GM12864 (cell line): ENCODE measurements at regions not wholly inside any gene's neighbourhood (a gene's known extent, or its start where the extent isn't known, plus 50 kb on each side); places are given as distances from the start of the nearest gene placed in this dataset.

Source experiments
- DNase-seq: peaks from one replicate; pipeline ENCODE4 v3.0.0-alpha.2; 2011; ENCODE audit warnings: low read depth
- H3K4me3 ChIP-seq: 2 replicates; pipeline ENCODE4 v1.5.1; 2011; ENCODE audit warnings: mild to moderate bottlenecking, low read depth, low read length, control low read depth
- TF ChIP-seq, protein P1 (sequence below): IDR thresholded peaks from 2 replicates; pipeline ENCODE4 v1.5.1; 2011; ENCODE audit warnings: low read depth, mild to moderate bottlenecking, moderate library complexity, low read length, control low read depth, inconsistent platforms; ENCODE audit errors: missing control alignments

- no peak for DNase-seq
- TF ChIP-seq, protein P1, sequence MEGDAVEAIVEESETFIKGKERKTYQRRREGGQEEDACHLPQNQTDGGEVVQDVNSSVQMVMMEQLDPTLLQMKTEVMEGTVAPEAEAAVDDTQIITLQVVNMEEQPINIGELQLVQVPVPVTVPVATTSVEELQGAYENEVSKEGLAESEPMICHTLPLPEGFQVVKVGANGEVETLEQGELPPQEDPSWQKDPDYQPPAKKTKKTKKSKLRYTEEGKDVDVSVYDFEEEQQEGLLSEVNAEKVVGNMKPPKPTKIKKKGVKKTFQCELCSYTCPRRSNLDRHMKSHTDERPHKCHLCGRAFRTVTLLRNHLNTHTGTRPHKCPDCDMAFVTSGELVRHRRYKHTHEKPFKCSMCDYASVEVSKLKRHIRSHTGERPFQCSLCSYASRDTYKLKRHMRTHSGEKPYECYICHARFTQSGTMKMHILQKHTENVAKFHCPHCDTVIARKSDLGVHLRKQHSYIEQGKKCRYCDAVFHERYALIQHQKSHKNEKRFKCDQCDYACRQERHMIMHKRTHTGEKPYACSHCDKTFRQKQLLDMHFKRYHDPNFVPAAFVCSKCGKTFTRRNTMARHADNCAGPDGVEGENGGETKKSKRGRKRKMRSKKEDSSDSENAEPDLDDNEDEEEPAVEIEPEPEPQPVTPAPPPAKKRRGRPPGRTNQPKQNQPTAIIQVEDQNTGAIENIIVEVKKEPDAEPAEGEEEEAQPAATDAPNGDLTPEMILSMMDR, result no peak
- H3K4me3 ChIP-seq, result no peak overlapping the region
Observed at GRCh38 chr4:37002625-37003024, 241.9 kb upstream of the NWD2 start.

DNA sequence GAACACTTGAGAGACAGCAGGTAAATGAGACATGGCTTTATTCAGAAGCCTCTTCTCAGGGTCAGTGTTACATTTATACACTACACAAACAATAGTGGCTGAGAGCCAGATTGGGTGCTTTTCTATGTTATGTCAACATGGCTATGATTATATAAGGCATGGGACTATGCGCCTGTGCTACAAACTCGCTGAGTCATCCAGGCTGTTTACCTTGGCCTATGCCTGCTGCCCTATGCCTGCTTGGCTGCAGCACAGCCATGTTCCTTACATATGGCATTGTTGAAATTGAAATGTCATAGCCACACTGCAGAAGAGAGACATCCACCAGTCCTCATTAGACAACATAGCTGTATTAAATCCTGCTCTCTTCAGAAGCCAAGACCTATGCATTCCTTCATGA lies 236.3 kb upstream of the NWD2 start:
- TF ChIP-seq, protein P1, result no peak
- no peak for DNase-seq
- no peak overlapping the region for H3K4me3 ChIP-seq

- no peak for DNase-seq
- TF ChIP-seq, protein P1, result no peak
Observed at GRCh38 chr4:37014584-37014983, 230.0 kb upstream of the NWD2 start.

DNA sequence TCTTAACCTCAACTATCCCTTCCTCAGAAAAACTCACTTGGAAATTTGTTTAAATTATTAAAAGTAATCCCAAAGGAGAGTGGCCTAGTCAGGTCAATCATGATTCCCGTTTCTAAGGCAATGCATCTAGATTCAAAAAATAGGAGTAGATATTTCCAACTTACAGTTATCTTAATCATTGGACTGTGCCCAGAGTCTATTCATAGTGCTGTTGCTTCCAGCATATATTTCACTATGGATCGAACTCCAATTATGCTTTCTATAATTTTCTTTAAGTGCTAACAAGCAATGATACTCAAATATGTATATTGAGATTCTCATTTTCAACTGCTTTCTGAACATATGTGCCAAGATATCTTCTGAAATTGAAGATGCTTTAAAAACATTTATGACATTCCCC lies 229.2 kb upstream of the NWD2 start:
- TF ChIP-seq, protein P1, result no peak
- DNase-seq, result no peak
- H3K4me3 ChIP-seq, result no peak overlapping the region

More at GRCh38 chr4:37014584-37014983, 230.0 kb upstream of the NWD2 start:
- H3K4me3 ChIP-seq, result no peak overlapping the region

DNA sequence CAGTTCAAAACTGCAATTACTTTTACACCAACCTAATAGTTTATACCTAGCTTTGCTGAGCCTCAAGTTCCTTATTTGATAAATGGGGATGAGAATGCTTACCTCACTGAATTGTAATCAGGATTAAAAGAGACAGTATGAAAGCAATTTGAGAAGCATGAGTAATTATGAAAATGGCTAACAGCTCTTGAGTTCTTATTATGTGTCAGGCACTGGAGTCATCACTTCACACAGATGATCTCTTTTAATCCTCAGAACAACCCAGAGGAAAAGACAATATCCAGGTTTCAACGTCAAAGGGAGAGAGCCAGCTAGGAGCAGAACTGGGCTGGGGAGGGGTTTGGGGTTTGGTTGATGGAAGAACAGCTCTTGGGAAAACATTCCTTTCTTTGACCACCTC lies 221.0 kb upstream of the NWD2 start:
- DNase-seq, result no peak
- H3K4me3 ChIP-seq, result no peak overlapping the region
- TF ChIP-seq, protein P1, result no peak

DNA sequence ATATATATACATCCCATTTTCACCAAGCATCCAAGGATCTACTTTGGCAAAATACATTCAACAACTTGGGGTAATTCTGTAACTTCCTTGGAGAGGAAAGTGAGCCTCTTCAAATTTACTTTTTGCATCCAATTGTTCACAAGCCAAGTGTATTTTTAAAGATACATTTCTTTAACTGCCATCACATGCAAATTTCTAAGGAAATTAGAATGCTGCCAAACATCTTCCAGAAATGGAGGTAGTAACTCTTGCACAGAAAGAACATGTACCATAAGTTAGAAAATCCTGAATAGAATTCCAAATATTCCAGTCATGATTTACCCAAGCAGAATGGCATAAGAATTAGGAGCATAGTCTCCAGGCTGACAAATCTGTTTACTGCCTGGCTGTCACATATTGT lies 220.5 kb upstream of the NWD2 start:
- no peak for DNase-seq

DNA sequence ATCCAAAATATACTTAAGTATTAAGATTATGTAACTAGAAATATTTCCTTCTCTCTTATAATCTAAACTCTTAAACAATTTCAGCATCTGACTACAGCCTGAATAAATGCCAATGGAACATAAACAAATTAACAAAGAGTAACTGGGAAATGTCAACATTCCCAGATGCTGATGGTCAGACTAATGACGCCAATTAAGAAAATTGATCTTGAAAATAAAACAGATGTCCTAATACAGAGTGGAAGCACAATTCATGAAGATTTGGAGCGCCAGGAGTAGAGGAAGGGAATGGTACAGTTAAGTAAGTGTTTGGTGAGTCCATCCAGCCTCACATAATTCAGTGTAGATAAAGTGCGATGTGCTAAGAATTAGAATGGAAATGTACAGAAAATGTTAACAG lies 203.7 kb upstream of the NWD2 start:
- H3K4me3 ChIP-seq, result no peak overlapping the region
- TF ChIP-seq, protein P1, result no peak
- DNase-seq, result no peak

More for the DNA sequence above, 220.5 kb upstream of the NWD2 start:
- H3K4me3 ChIP-seq, result no peak overlapping the region
- TF ChIP-seq, protein P1, result no peak
